Hematopoietic multipotent progenitor cell treated with erythropoietin and hydrocortisone succinate and interleukin-3 and kit ligand, for 15 days (in vitro differentiated cells): ENCODE measurements at regions not wholly inside any gene's neighbourhood (a gene's known extent, or its start where the extent isn't known, plus 50 kb on each side); places are given as distances from the start of the nearest gene placed in this dataset.

Source experiments
- DNase-seq: peaks from one replicate; pipeline ENCODE4 v3.0.0-alpha.2; 2015; ENCODE audit warnings: low spot score

- no peak for DNase-seq
These were observed 339.6 kb upstream of the KIF2A start for GRCh38 chr5:61966296-61966955.

DNA sequence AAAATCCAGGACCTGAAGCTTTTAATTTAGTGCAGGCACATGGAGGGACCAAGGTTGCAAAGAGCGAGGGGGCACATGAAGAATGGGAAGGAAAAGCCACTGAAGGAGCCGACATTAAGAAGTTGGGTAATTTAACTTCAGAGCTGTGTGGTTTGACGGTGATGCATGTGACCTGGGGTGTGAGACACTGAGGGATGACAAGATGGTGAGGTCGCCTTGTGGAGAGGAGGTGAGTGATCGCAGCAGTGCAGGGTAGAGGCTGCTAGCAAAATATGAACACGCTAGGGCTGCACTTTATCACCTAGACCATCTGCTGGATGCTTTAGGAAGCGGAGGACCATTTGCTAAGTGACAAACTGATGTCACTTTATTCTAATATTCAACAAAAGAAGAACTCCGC, 339.0 kb upstream of the KIF2A start:
- DNase-seq, result no peak

GRCh38 chr5:61967681-61968080, 338.3 kb upstream of the KIF2A start:
- DNase-seq, result no peak

DNA sequence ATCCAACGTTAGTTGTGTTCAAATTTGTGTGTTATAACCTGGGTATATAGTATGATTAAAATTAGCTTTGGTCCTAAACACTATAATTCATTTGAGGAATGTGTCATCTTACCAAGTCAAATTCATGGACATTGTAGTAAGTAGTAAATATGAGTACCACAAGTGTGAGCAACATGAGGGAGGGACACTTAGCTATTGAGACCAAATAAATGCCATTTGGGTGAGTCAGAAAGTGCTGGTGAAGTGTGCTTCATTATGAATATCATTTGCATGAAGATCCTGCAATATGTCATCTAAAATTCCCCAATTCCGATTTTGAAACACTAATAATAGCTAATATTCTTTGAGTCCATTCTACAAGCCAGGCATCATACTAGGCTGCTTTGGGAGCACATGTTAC, 336.7 kb upstream of the KIF2A start:
- DNase-seq, result no peak

GRCh38 chr5:61969755-61970154, 336.3 kb upstream of the KIF2A start:
- no peak for DNase-seq

DNA sequence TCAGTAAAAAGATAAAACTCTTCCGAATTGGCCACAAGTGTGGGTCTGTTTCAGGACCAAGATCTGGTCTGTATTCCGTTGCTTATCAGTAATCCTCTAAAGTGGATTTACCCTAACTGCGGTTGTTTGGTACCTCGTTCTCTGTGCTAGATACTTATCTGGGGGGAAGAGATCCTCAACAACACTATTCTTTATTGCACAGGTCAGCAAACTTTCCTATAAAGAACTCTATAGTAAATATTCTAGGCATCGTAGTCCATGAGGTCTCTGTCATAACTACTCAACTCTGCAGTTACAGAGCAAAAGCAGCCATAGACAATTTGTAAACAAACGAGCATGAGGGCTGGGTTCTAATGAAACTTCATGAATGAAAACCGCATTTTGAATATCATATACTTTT, 335.8 kb upstream of the KIF2A start:
- no peak for DNase-seq

- no peak for DNase-seq
These were observed 331.3 kb upstream of the KIF2A start for GRCh38 chr5:61974680-61975079.

DNA sequence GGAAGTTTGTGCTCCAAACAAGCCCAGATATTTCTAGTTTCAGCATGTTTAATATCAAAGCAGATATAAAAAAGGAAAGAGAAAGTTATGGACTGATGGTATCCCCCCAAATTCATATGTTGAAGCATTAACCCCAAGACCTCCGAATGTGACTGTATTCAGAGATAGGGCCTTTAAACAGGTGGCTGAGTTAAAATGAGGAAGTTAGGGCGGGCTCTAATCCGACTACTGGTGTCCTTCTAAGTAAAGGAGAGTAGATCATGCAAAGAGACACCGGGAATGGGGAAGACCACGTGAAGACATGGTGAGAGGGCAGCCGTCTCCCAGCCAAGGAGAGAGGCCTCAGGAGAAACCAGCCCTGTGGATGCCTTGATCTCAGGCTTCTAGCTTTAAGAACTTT, 324.1 kb upstream of the KIF2A start:
- no peak for DNase-seq

DNA sequence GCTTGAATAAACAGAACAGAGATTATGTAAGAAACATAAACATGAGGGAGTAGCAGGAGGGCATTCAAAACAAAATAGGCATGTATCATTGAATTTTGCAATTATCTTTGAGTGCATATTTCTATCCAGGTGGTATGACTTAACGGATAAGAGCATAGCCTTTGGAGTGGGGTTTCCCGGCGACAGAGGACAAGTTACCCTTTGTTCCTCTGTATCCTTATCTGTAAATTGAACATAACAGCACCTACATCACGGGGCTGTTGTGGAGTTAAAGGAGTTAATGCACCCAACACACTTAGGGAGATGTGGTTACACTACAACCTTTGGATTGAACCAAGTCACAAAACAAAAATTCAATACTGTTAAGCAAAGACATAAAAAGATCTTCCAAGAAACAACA, 314.6 kb upstream of the KIF2A start:
- DNase-seq, result no peak

GRCh38 chr5:61991866-61992265, 314.1 kb upstream of the KIF2A start:
- no peak for DNase-seq

DNA sequence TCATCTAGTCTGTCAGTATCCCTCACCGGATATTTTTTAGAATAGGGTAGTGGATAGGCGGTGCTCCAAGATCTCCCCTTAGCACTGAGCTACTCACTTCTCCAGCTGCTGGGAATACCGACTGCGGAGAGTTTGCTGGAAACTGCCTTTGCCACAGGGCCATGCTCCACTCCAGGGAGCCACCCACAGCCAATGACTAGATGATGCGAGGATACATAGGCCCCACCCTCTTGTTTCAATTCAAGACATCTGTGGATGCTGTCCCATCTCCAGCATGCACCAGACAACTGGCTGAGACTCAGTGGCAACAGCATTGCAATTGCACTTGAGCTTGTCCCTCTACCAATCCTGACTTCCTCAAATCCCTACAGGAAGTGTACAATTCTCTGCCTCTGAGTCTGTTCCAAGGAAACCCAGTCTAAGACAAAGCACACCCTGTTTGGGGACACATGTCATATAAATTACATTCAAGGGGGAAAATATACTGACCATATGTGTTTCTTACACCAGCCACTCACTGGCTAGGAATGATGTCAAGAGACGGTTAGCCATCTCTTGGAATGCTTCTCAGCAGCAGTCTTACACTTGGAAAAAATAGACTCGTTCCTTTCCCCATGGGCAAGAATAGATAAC, 312.6 kb upstream of the KIF2A start:
- no peak for DNase-seq

- no peak for DNase-seq
These were observed 311.8 kb upstream of the KIF2A start for GRCh38 chr5:61994171-61994570.

- DNase-seq, result no peak
These were observed 310.5 kb upstream of the KIF2A start for GRCh38 chr5:61995486-61995885.

DNA sequence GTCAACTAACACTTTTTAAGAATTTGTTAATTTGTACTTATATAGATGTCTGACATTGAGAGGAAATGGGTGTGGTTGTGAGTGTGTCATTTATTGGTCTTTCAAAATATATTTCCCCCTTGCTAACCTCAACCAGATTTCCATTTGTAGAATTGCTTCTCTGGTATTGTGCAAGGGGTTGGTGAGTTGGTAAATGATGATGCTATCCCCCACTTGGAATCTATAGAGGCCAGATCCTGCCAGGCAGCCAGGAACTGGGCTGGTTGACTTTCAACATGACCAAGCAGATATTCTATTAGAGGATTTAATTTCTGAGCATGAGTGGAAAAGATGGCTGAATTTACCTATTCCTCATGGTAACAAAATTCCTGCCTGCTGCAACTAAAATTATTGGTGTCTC, 306.6 kb upstream of the KIF2A start:
- no peak for DNase-seq

DNA sequence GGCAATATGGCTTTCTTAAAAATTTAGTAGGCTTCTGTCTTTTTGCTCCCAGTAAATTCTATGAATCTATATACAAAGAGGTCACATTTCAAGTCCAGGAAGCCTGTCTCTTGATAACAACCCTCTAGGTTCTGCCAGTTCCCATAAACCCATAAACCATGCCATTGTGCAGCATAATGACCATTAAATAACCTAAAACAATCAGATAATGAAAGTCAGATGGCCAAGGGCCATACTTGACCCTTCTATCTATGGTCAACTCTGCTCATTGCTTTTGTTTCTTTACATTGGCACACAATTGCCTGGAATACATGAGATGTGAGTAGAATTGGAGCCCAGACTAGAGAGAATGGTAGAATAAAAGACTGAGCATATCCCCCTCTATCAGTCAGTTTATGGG, 305.4 kb upstream of the KIF2A start:
- no peak for DNase-seq

- DNase-seq, result no peak
These were observed 304.4 kb upstream of the KIF2A start for GRCh38 chr5:62001640-62002039.

DNA sequence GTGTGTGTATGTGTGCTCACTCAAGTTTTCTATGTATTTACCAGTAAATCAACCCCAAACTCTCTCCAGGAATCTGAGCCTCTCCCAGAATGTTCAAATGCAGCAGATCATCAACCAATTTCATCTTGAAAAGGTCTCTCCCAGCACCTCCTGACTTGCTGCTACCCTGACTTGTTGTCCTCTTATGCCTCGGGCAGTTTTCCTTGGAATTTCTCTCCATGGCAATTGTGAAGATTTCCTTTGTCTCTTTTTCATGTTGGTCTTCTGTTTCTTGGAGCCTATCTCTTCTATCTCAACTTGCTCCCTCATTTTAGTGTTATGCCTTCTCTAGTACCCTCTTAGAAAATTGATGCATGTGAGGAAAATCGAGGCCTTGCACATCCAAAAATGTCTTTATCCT, 303.6 kb upstream of the KIF2A start:
- DNase-seq, result no peak

DNA sequence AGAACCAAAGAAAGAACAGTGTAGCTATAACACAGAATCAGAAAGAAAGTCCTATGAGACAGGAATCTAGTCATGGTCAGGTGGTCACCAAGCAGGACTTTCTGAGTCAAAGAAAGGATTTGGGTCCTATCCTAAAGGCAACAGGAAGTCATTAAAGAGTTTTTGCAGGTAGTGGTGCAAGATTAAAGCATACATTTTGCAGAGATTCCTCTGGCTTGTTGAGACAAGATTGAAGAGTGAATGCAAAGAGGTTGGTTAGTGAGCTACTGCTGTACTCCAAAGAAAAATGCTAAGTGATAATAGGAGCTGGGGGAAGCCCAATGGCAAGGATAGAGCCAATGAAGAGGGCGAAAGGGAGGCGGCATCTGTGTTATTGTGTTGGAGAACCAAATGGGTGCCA, 300.5 kb upstream of the KIF2A start:
- DNase-seq, result no peak

DNA sequence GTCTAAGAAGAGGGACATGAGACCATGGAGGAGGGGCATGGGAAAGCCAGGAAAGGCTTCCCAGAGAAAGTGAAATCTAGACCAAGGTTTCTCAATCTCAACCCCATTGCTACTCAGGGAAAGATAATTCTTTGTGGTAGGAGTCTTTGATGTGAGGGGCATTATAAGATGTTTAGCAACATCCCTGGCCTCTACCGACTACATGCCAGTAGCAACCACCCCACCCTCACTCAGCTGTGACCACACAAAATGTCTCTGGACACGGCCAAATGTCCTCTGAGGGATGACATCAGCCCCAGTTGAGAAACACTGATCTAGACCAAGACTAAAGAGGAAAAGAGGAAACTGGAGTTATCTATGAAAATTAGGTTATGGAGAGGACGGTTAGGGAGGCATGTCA, 298.5 kb upstream of the KIF2A start:
- no peak for DNase-seq

GRCh38 chr5:62011089-62011664, 294.8 kb upstream of the KIF2A start:
- no peak for DNase-seq

GRCh38 chr5:62017092-62017491, 288.9 kb upstream of the KIF2A start:
- no peak for DNase-seq

DNA sequence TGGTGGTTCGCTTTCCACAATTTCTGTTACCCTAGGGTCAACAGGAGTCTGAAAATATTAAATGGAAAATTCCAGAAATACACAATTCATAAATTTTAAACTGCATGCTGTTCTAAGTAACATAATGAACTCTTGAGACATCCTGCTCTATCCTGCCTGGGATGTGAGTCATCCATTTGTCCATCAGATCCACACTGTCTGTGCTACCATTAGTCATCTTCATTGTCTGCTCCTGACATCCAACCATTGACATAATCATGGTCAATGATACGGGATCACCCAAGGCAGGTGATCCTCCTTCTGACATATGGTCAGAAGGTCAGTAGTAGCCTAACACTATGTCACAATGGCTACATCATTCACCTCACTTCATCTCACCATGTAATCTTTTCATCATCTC, 276.7 kb upstream of the KIF2A start:
- DNase-seq, result no peak

- DNase-seq, result no peak
These were observed 275.7 kb upstream of the KIF2A start for GRCh38 chr5:62030326-62030725.

DNA sequence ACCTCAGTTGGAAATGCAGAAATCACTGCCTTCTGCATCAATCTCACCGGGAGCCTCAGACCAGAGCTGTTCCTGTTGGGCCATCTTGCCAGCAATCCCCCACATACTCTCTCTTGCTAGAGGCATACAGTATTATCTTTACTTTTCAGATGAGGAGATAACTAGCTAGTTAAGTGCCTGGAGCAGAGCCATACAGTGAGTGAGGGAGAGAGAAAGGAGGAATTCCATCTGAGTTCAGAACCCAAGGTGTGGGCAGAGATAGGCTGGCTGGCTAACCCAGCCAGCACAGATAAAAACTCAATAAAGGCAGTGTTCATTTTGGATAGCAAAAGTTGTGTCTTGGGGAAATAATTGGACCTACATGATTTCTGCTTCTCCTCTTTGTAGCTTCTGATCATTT, 268.0 kb upstream of the KIF2A start:
- no peak for DNase-seq
